HG03457 (cell line): ENCODE measurements at regions not wholly inside any gene's neighbourhood (a gene's known extent, or its start where the extent isn't known, plus 50 kb on each side); places are given as distances from the start of the nearest gene placed in this dataset.

Experiments
- ATAC-seq: cut with Tn5 transposase; IDR thresholded peaks from one replicate; pipeline ENCODE4 v1.9.1; 2021; ENCODE audit warnings: moderate number of reproducible peaks; ENCODE audit not compliant: unreplicated experiment

GRCh38 chrX:43005561-43005960 is 227.6 kb upstream of the PPP1R2C start:
- no peak for ATAC-seq

GRCh38 chrX:43008356-43008755 is 230.4 kb upstream of the PPP1R2C start:
- ATAC-seq, result no peak

GRCh38 chrX:43016021-43016420 is 238.1 kb upstream of the PPP1R2C start:
- no peak for ATAC-seq

GRCh38 chrX:43018031-43018430 is 240.1 kb upstream of the PPP1R2C start:
- no peak for ATAC-seq

DNA sequence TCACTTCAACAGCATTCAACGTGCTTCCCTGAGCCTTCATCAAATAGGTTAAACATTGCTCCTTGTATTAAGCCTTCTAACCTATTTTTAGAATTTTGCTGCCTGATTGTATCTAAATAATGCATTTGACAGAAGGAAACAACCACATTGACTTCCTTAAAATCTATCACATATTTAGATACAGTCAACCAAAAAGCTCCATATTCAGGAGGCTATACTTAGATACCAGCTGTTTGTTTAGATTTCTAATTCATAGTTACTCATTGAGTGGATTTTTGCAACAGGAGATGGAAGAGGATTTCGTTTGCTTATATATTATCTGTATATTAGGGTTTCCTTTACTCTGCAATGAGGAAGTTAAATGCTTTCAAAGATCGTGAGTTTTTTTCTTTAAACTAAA is 241.1 kb upstream of the PPP1R2C start:
- no peak for ATAC-seq

- no peak for ATAC-seq
Observed at GRCh38 chrX:43025806-43026315, 247.9 kb upstream of the PPP1R2C start.

GRCh38 chrX:43064096-43064495 is 286.1 kb upstream of the PPP1R2C start:
- no peak for ATAC-seq

- no peak for ATAC-seq
Observed at GRCh38 chrX:43065978-43066377, 288.0 kb upstream of the PPP1R2C start.

GRCh38 chrX:43068639-43069038 is 290.7 kb upstream of the PPP1R2C start:
- no peak for ATAC-seq

DNA sequence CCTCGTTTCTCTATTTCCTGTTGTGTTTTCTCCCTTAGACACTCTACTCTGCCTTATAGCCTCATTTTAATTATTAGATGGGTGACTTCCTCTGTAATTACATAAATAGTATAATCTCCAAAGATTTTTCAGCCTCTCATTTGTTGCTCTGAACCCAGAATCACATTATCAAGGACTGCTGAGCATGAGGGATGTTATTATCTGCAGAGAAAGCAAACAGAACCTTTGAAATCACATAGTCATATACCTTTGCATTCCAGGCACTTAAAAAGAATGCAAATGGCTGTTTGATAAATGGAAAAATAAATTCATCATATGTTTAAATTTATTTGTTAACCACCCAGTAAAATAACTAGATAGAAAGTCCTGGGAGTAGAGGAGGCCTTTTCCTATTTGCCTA is 305.1 kb upstream of the PPP1R2C start:
- no peak for ATAC-seq

DNA sequence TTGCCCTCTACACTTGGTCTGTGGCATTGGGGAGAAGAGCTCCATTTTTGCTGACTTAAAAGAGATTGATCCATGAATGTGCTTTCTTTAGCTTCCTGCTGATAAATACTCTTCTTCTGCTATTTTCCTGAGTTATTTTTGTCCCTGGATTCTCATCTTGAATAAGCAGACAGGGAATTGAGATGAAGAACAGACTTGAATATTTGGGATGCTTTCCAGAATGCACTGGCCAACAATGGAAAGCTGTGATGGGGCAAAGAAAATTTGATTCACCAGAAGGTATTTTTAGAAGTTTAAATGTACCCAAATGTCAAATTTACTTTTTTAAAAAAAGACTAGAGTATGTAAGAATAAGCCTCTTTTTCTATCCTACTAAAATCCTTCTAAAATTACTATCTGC is 309.9 kb upstream of the PPP1R2C start:
- no peak for ATAC-seq

DNA sequence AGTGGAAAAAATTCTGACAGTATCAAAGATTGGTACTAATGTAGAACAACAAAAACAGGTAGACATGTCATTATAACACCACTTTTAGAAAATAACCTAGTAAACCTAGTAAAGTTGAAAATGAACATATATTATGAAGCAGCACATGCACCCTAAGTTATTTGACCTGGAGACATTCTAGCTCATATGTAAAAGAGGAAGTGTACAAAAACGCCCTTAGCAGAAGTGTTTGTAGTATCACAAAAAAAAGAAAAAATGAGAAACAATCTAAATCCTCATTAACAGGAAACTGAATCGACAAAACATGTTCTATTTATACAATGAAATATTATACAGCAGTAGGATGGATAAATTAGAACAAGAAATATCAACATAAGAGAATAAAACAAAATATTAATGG is 318.9 kb upstream of the PPP1R2C start:
- ATAC-seq, result no peak

DNA sequence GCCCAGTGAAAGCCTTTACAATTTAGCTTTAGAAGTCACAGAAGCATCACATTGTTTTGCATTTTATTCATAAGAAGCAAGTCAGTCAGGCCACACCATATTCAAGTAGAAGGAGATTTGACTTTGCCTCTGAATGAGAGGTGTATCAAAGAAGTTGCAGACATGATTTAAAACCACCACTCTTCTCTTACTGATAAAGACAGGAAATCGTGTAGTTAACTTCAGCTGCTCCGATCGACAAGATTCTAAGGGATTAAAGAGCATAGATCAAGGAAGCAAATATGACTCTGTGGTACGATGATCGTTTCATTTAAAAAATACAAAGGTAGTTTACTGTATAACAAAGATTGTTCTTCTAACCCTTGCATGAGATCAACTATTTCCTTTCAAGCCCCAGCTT is 328.0 kb upstream of the PPP1R2C start:
- ATAC-seq, result no peak

DNA sequence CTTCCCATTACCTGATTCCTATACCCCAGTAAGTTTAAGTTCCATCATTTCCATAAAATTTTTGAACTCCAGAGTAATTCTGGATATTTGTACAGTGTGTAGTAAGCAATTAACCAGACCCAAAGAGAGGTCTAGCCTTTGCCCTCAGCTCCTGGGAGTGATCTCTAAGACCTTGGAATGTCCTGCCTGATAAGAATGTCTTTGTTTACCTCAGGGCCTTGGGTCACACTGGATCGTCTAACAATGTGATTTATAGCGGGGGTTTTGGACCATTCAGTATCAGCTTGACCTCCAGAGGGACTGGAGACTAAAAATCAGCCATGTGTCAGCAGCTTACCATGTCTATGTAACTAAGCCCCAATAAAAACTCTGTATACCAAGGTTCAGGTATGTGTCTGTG is 330.9 kb upstream of the PPP1R2C start:
- ATAC-seq, result no peak

DNA sequence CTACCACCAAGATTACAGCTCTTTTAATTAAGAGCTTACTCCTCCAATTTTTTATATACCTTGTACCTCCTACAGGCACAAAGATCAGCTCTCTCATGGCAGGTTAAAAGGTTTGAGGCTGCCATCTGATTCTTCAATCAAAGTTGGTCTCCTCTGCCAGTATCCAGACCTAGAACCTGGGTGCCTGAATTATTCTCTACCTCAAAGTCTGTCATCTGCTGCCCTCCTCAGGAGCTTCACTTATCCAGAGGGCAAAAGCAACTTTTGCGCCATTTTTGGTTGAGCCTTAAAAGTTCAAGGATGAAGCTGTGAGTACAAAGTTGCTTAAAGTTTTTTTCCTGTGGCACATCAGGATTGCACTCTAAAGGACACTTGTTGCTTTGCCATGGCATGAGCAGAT is 343.7 kb upstream of the PPP1R2C start:
- ATAC-seq, result no peak

- no peak for ATAC-seq
Observed at GRCh38 chrX:43139645-43140044, 361.7 kb upstream of the PPP1R2C start.

DNA sequence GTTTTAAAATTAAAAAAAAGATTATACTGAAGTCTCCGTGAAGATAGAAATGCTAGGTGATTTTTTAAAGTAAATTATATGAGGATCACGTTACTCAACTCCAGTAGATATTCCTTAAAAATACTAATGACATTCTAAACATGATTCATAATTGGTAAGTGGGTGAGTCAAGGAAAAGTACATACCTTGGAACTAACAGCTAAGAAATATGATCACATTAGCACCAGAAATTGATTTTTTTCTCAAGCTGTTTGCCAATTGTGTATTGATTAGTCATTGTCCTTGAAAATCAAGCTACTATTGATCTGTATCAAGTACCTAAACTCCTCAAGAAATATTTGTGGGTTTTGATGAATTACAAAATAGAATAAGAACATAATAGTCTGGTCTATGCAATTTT is 362.6 kb upstream of the PPP1R2C start:
- no peak for ATAC-seq

DNA sequence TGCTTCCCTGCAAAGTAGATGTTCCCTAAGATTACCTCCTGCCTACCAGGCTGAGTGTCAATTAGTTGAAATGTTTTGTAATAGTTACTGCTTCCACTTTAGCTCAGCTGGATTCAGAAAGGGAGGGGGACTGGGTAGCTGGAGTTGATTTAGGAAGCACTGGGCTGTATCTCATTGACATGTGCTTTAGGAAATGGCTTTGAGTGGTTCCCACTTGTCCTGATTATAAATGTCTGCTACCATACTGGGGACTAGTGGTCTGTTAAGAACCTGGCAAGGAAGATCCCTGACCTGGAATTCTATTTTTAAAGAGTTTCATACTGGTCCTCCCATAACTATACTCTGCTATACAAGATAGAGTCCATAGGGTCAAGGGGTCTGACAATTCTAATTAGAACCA is 363.9 kb upstream of the PPP1R2C start:
- ATAC-seq, result no peak

DNA sequence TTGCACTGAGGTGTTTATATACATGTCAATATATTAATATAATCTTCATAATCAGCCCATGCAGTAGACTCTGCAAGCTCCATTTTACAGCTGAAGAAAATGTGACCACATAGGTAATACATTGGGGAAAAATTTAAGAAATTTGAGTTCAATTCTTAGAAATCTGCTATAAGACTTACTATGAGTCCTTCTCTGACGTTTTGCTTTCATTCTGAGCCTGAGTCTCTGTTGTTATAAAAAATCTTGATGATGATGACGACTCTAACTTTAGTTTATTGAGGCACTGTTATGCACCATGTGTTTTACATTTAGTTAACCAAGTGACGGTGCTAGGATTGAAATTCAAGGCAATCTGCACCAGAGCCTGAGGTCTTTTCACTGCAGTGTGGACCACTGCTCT is 370.3 kb upstream of the PPP1R2C start:
- ATAC-seq, result no peak

- ATAC-seq, result no peak
Observed at GRCh38 chrX:43165343-43165920, 387.5 kb upstream of the PPP1R2C start.

- no peak for ATAC-seq
Observed at GRCh38 chrX:43166874-43167273, 388.9 kb upstream of the PPP1R2C start.

DNA sequence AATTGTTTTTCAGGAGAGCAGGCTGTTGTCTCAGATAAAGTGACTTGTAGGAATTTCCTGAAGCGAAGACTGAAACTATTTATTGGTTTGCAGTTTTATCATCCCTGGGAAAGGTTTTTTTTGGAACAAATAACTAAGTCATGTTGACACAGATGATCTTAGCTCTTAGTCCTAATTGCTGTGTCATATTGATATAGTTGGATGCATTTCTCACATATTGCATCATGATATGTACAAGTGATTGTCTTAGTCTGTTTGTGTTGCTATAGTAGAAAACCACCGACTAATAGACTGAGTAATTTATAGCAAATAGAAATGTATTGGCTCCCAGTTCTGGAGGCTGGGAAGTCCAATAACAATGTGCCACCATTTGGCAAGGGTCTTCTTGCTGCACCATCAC is 397.5 kb upstream of the PPP1R2C start:
- no peak for ATAC-seq

GRCh38 chrX:43176686-43177085 is 398.7 kb upstream of the PPP1R2C start:
- no peak for ATAC-seq
